GM12875 (cell line): ENCODE measurements at regions not wholly inside any gene's neighbourhood (a gene's known extent, or its start where the extent isn't known, plus 50 kb on each side); places are given as distances from the start of the nearest gene placed in this dataset.
A peak's percentile ranks its signal among the peaks of the same experiment; 100 is the strongest.

Experiments used
- H3K4me3 ChIP-seq: one replicate; pipeline ENCODE4 v1.5.1; 2011; ENCODE audit warnings: low read depth, low read length, control low read depth
- CTCF ChIP-seq: IDR thresholded peaks from 2 replicates; pipeline ENCODE4 v1.5.1; 2011; ENCODE audit warnings: low read depth, mild to moderate bottlenecking, control low read depth, inconsistent platforms, low read length, moderate library complexity, borderline replicate concordance; ENCODE audit not compliant: insufficient read depth

- TF ChIP-seq CTCF: no peak
- H3K4me3 ChIP-seq: no peak overlapping the region
These were observed 124.7 kb upstream of the VASH1 start for GRCh38 chr14:76636602-76637001.

GRCh38 chr14:76638841-76639240, 122.4 kb upstream of the VASH1 start:
- no peak for TF ChIP-seq CTCF
- no peak overlapping the region for H3K4me3 ChIP-seq

GRCh38 chr14:76639606-76640229, 121.5 kb upstream of the VASH1 start:
- H3K4me3 ChIP-seq: no peak overlapping the region
- no peak for TF ChIP-seq CTCF

- TF ChIP-seq CTCF: no peak
- no peak overlapping the region for H3K4me3 ChIP-seq
These were observed 120.3 kb upstream of the VASH1 start for GRCh38 chr14:76640923-76641395.

- no peak for TF ChIP-seq CTCF
- H3K4me3 ChIP-seq: no peak overlapping the region
These were observed 119.7 kb upstream of the VASH1 start for GRCh38 chr14:76641541-76641940.

GRCh38 chr14:76643887-76644286, 117.4 kb upstream of the VASH1 start:
- TF ChIP-seq CTCF: no peak
- no peak overlapping the region for H3K4me3 ChIP-seq

- H3K4me3 ChIP-seq: no peak overlapping the region
- TF ChIP-seq CTCF: peak; percentile 62
These were observed 116.3 kb upstream of the VASH1 start for GRCh38 chr14:76644855-76645518.
